ENCODE measurements at regions not wholly inside any gene's neighbourhood (a gene's known extent, or its start where the extent isn't known, plus 50 kb on each side); places are given as distances from the start of the nearest gene placed in this dataset.

DNA sequence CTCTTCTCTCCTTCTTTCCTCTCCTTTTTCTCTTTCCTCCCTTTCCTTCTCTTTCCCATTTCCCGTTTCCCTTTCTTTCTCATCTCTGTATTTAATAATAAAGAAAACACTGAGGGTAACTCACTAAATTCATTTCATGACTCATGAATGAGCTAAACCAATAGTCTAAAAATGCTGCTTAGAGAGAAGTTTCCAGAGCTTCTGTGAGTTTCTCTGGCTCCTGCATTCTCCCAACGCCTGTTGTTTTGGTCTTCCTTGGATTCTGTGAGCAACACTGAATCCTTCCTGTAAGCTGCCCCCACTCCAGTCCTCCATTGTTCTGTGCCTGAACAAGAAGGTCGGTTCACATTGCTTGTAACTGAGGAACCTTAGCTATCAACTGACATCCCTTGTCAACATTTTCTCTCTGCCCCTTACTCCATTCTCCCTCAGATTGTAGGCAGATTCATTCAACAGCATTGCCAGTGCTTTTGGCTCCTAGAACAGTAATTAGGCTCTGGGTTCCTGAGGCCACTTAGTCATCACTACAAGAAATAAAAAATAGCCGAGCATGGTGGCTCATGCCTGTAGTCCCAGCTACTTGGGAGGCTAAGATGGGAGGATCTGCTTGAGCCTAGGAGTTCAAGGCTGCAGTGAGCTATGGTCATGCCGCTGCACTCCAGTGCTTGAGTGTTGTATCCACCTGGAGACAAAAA lies 237.7 kb upstream of the KLF4 start:
- no peak for DNase-seq

- DNase-seq = no peak
Observed at GRCh38 chr9:107723015-107723414, 233.4 kb upstream of the KLF4 start.

DNA sequence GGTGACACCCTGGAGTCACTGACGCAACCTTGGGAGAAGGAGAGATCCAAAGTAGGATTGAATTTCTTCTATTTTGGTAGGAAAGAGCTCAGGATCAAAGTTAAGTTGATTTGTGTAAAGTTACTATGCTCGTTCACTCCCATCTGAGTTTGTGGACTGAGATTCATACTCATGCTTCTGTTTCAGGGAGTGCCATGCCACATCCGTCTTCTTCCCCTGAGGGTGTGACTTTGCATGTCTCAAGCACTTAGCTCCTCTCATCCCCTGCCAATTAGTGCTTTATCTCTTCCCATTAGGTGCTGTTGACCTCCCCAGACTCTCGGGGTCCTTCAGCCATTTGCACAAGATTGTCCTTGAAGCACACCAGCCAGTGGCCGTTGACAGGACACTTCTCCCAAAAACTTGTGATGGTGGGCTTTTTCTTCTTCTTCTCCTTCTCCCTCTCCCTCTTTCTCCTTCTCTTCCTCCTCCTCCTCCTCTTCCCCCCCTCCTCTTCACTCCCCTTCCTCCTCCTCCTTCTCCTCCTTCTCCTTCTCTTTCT lies 232.2 kb upstream of the KLF4 start:
- DNase-seq = no peak

DNA sequence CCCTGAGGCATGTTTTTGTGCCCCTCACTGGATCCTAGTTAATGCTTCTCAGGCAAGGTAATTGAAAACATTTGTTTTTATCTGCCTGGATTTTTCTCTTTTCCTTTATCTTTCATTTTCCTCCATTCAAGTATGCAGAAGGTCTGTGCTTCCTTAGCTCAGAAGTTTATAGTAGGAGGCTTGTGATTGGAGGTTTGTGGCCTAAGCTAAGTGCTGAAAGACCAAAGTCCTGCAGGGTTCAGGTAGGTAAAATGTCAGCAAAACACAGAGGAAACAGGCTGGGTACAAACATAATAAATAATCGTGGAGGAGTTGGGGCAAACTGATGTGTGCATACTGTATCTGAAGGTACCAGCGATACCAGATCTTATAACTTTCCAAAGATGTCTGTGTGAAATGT lies 230.9 kb upstream of the KLF4 start:
- no peak for DNase-seq

DNA sequence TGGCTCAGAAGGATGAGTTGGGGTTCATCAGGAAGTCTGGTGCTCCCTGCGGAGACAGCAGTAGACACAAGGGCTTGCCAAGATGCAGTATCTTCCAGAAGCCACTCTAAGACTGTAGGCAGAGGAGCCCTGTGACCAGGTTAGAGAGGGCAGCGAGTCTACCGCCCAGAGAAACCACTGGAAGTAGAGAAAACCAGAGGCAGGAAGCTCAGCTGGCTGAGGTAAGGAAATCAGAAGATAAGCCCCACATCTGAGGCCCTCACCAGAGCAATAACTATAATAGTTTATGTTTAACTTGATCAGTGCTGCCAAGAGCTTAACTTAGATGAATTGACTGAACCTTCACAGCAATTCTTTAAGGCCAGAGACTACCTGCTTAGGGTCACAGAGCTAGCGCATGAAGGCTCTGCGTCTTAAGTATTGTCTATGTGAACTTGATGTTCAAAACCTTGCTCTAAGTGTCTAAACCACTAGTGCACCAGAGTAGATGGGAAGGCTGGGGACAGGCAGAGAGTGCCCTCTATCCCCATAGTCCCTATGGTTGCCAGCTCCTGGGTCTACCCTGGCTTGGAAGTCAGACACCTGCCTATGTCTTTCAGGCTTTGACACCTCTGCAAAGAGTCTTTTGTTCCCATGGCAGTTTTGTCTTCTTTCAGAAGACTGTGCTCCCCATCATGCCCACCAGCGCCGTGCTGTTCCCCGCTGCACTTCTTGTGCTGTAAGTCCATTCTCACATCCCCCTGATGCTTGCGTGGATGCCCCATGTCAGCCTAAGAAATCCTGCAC lies 228.2 kb upstream of the KLF4 start:
- no peak for DNase-seq

DNA sequence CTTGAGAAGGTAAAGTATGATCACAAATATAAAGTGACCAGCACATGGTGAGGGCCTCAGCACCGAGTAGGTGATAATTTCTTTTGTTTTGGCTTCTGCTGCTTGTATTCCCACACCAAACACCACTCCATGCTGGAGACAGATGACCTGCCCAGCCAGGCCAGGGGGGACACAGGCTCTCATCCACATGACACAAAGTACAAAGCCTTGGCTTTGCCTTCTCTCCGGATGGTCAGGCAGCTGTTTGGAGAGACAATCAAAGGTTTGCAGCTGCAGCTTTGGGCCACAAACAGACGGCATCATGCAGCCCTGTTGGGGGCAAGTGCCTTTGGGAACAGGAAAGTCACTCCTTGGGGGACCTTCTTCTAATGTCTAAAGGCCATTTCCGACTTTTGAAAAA lies 226.2 kb upstream of the KLF4 start:
- no peak for DNase-seq

DNA sequence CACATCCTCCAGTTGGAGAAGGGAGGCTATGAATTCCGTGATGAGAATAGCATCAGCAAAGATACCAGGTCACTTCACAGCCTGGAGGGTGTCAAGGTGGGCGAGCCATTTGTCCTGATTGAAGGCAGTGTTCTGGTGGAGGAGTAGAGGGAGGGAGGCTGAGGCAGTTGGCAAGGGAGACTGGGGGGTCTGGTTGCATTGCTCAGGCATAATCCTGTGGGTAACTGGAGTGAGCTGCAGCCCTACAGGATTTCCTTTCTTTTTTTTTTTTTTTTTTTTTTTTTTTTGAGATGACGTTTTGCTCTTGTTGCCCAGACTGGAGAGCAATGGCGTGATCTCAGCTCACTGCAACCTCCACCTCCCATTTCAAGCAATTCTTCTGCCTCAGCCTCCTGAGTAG lies 223.9 kb upstream of the KLF4 start:
- DNase-seq = no peak

- no peak for DNase-seq
Observed at GRCh38 chr9:107712390-107712789, 222.8 kb upstream of the KLF4 start.

- DNase-seq = no peak
Observed at GRCh38 chr9:107711542-107711941, 222.0 kb upstream of the KLF4 start.

- DNase-seq = no peak
Observed at GRCh38 chr9:107710953-107711352, 221.4 kb upstream of the KLF4 start.

DNA sequence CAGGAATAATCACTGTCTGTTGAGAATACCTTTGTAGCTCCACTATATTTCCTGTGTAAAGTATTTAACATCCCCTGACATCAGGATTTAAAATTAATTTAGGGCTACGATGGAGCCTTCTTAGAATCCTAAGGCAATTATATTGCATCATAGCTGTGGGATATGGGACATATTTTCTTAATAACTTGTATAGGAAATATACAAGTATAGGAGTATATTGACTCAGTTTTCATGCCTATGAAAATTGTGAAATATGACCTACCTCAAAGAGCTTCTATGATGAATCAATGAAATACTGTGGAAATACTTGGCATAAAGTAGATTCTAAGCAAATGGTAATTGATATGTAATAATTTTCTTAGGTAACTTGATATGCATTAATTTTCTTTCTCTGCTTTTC lies 221.0 kb upstream of the KLF4 start:
- no peak for DNase-seq

- DNase-seq = no peak
Observed at GRCh38 chr9:107708791-107709190, 219.2 kb upstream of the KLF4 start.

DNA sequence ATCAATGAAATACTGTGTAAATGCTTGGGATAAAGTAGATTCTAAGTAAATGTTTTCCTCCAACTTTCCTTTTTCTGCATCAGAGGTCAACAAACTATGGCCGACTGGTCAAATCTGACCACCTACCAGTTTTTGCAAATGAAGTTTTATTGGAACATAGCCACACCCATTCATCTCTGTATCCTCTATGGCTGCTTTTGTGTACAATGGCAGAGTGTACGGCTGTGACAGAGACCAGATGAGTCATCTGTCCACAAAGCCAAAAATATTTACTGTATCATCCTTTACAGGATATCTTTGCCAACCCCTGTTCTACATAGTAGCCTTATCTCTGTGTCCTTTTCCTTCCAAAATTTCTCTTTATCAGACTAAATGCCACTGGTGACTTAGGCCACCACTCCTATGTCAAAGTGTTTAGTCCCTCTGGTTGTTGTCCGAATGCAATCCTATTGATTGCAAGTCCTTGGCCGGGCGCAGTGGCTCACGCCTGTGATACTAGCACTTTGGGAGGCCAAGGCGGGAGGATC lies 218.4 kb upstream of the KLF4 start:
- no peak for DNase-seq

DNA sequence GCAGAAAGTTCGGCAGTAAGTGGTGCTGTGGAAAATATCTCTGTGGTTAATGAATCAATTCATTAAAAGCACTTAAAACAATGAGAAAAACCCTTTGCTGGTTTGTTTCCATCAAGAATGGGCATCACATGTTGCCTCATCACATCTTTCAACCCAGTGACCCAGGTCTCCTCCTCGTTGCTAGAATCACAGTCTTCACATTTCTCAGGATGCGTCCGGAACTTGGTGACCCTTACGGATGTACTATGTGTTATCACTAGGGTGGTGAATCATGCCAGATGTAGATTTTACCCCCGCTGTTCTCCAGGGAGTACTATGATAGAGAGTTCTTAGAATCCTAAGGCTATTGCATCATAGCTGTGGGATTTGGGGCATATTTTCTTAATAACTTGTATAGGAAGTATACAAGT lies 217.9 kb upstream of the KLF4 start:
- DNase-seq = no peak

GRCh38 chr9:107706701-107707427 lies 217.3 kb upstream of the KLF4 start:
- no peak for DNase-seq

GRCh38 chr9:107705521-107705920 lies 216.0 kb upstream of the KLF4 start:
- no peak for DNase-seq

- no peak for DNase-seq
Observed at GRCh38 chr9:107704774-107705173, 215.2 kb upstream of the KLF4 start.

- DNase-seq = no peak
Observed at GRCh38 chr9:107703651-107704050, 214.1 kb upstream of the KLF4 start.

GRCh38 chr9:107700847-107701246 lies 211.3 kb upstream of the KLF4 start:
- no peak for DNase-seq

GRCh38 chr9:107699231-107699630 lies 209.7 kb upstream of the KLF4 start:
- no peak for DNase-seq

DNA sequence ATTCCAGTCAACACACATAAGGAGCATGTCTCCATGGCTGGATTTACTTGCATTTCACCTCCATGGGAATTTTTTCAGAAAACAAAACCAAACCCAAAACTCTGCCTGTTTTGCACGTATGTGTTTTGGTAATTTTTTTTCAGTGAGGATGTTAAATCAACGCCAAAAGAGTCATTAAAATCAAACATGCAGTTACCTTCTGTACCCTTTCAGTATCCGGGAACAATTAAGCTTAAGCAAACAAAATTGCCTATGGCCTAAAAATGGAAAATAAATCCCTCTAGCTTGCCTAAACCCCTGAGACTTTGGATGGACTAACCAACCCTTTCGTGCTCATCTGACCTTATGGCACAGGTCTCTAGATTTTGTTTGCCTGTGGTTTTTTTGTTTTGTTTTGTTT lies 209.2 kb upstream of the KLF4 start:
- peak; percentile 45 for DNase-seq

- no peak for DNase-seq
Observed at GRCh38 chr9:107696302-107696701, 206.7 kb upstream of the KLF4 start.

DNA sequence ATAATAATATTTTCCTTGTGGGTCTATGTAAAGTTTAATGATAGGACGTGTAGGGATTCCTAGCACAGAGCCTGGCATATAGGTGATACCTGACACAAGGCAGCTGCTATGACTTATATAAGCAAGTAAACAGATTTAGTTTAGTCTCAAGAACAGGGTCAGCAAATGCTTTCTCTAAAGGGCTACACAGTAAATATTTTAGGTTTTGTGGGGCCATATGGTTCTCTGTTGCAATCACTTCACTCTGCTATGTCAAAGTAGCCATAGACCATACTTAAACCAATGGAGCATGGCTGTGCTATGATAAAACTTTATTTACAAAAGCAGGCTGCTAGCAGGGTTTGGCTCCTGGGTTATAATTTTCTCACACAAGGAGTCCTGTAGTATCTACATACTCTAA lies 204.8 kb upstream of the KLF4 start:
- no peak for DNase-seq

All from retina (tissue), 1 donor.